GM12865 (cell line): ENCODE measurements at regions not wholly inside any gene's neighbourhood (a gene's known extent, or its start where the extent isn't known, plus 50 kb on each side); places are given as distances from the start of the nearest gene placed in this dataset.

Experiments used
- DNase-seq: peaks from one replicate; pipeline ENCODE4 v3.0.0; 2010; ENCODE audit warnings: low read depth
- H3K4me3 ChIP-seq: 2 replicates; pipeline ENCODE4 v1.5.1; 2011; ENCODE audit warnings: mild to moderate bottlenecking, low read depth, low read length, control low read depth
- TF ChIP-seq, protein P1 (sequence below): IDR thresholded peaks from 2 replicates; pipeline ENCODE4 v1.5.1; 2011; ENCODE audit warnings: low read length, control low read depth, low read depth, inconsistent platforms; ENCODE audit not compliant: insufficient read depth; ENCODE audit errors: missing control alignments

DNA sequence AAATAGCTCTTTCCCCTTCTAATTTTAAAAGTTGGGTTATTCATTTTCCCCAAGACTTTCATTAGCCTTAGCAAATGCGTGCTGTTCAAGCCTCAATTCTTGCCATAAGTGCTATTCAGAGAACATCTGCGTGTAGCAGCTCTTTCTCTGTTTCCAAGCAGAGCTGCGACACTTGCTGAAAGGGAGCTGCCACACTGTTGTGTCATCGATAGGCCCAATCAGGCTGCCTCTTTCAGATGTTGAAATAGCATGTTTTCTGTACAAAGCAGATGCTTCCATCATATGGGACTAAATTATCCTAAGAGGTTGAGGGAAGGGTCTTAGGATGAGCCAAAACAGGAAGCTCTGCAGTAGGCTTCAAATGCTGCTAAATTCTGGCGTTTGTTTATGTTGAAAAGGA lies 220.9 kb upstream of the CDC14C start:
- TF ChIP-seq, protein P1, sequence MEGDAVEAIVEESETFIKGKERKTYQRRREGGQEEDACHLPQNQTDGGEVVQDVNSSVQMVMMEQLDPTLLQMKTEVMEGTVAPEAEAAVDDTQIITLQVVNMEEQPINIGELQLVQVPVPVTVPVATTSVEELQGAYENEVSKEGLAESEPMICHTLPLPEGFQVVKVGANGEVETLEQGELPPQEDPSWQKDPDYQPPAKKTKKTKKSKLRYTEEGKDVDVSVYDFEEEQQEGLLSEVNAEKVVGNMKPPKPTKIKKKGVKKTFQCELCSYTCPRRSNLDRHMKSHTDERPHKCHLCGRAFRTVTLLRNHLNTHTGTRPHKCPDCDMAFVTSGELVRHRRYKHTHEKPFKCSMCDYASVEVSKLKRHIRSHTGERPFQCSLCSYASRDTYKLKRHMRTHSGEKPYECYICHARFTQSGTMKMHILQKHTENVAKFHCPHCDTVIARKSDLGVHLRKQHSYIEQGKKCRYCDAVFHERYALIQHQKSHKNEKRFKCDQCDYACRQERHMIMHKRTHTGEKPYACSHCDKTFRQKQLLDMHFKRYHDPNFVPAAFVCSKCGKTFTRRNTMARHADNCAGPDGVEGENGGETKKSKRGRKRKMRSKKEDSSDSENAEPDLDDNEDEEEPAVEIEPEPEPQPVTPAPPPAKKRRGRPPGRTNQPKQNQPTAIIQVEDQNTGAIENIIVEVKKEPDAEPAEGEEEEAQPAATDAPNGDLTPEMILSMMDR, result no peak
- no peak for DNase-seq
- H3K4me3 ChIP-seq, result no peak overlapping the region

DNA sequence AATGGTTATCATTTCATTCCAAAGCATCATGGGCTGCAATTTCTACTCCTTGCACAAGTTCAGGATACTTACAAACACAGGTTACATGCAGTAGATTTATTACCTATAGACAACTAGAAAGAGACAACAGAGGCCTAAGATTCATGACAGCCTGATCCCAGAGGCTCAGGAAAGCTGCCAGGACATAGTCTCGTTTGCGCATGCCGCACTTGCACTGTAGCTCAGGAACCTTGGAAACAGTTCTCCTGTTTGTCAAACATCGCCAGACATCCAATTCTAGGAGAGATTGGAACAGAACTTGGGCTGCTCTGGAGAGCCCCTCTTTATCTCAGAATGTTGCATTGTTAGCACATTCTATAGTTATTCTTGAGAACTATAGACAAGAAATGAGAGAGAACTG lies 216.2 kb upstream of the CDC14C start:
- no peak overlapping the region for H3K4me3 ChIP-seq
- TF ChIP-seq, protein P1, result no peak
- DNase-seq, result no peak

DNA sequence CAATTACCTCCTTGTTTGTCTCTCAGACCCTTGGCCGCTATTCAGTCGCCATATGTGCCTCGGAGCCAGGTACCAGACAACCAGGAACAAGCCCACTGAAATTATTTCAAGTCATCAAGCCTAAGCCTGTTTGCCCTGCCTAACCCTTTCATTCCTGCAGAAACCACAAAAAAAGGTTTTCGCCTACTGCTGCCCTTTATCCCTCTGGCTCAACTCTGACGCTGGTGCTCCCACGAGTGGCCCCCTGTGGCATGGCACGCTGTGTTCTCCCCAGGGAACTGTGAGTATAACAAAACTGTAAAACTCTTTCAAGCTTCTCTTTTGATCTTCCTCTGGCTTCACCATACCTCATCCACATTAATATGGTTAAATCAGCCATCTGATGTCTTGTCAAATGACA lies 215.7 kb upstream of the CDC14C start:
- H3K4me3 ChIP-seq, result no peak overlapping the region
- no peak for DNase-seq

DNA sequence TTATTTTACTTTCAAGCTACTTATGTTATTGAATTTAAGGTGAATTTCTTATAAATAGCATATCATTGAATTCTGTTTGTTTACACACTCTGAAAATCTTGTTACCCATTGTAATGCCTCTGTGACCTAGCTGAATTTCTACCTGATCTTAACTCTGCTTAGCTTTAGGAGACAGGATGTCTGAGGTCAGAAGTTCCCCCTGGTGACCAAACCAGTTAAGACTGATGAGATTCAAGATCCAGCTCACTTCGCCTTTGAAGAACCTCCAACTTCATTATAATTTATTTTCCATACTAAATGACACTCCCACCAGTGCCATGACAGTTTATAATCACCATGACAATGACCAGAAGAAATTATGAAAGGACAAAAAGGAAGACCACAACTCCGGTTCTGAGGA lies 213.4 kb upstream of the CDC14C start:
- DNase-seq, result peak; percentile 4
- no peak overlapping the region for H3K4me3 ChIP-seq
- TF ChIP-seq, protein P1, result no peak

More for the DNA sequence above, 215.7 kb upstream of the CDC14C start:
- TF ChIP-seq, protein P1, result no peak

DNA sequence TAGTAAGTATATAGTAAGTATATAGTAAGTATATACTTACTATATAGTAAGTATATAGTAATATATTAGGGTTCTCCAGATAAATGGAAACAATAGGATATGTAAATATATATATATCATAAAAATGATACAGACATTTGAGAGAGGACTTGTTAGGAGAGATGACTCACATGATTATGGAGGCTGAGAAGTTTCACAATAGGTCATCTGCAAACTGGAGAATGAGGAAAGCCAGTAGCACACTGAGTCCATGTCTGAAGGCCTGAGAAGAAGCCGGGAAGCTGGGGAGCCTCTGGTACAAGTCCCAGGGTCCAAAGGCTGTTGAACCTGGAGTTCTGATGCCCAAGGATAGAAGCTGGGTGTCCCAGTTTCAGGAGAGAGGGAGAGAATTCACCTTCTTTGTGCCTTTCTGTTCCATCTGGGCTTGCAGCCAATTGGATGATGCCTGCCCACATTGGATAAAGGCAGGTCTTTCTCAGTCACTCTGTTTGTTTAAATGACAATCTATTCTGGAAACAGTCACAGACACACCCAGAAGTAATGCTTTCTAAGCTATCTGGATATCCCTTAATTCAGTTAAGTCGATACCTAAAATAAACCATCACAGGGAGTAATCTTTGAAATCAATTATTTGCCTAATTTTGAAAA lies 205.5 kb upstream of the CDC14C start:
- TF ChIP-seq, protein P1, result no peak
- H3K4me3 ChIP-seq, result no peak overlapping the region
- no peak for DNase-seq

DNA sequence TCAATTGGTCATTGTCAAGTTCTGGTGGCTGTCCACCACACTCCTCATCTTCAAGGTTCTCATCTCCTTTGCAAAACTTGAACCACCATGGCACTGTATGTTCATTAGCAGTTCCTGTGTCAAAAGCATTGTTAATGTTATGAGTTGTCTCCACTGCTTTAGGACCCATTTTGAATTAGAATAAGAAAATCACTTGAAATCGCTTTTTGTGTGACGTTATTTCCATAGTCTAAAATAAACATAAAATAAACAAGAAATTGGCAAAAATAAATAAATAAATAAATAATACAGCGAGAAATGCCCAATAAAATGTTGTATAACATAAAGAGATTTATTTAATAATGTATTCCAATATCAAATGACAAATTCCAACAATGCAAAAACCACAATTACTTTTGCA lies 195.5 kb upstream of the CDC14C start:
- H3K4me3 ChIP-seq, result no peak overlapping the region
- DNase-seq, result no peak
- TF ChIP-seq, protein P1, result no peak

DNA sequence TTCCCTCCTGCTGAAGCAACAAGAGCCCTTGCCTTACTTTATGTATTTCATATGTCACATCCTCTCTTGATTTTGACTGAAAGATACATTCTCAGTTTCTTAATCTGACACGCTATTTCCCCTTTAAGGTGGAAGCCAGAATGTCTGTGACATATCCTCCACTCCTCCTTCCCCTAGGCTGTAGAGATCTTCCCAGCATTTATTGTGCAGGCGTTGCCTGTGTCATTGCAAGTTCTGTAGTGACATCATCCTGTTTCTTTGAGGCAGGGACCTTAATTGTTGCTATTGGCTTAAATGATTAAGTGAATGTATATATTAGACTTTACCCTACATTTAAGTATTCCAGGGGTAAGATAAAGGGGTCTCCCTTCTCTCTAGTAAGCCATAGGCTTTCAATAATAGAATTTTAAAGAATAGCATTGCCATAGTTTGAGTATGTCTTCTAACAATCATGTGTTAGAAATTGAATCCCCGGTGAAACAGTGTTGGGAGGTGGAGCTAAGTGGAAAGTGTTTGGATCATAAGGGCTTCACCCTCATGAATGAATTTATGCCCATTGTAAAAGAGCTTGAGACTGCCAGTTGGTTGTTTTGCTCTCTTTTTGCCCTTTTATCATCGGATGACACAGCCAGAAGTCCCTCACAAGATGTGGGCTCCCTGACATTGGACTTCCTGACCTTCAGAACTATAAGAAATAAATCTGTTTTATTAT lies 189.5 kb upstream of the CDC14C start:
- no peak for DNase-seq
- TF ChIP-seq, protein P1, result no peak
- H3K4me3 ChIP-seq, result no peak overlapping the region
